DOHH2 (cell line): ENCODE measurements at regions not wholly inside any gene's neighbourhood (a gene's known extent, or its start where the extent isn't known, plus 50 kb on each side); places are given as distances from the start of the nearest gene placed in this dataset.

ENCODE experiments used
- EZH2phosphoT487 ChIP-seq: fragments of 200-600 bp; sonication (generic); IDR thresholded peaks from 2 replicates; pipeline ENCODE4 v1.6.1; 2017; ENCODE audit warnings: borderline replicate concordance, mild to moderate bottlenecking, antibody characterized with exemption, low read length, moderate library complexity, mixed read lengths
- TF ChIP-seq, protein P1 (sequence below): fragments of 200-600 bp; sonication (generic); IDR thresholded peaks from one replicate; pipeline ENCODE4 v1.5.1; 2014; ENCODE audit warnings: antibody characterized with exemption, mild to moderate bottlenecking, low read depth, low read length; ENCODE audit not compliant: poor library complexity, severe bottlenecking

DNA sequence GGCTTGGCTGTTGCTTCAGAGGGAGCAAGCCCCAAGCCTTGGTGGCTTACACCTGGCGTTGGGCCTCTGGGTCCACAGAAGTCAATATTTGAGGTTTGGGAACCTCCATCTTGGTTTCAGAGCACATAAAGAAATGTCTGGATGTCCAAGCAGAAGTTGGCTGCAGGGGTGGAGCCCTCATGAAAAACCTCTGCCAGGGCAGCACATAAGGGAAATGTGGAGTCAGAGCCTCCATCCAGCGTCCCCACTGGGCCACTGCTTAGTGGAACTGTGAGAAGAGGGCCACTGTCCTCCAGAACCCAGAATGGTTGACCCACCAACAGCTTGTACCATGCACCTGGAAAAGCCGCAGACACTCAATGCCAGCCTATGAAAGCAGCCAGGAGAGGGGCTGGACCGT, 573.5 kb upstream of the ZWINT start:
- TF ChIP-seq, protein P1, sequence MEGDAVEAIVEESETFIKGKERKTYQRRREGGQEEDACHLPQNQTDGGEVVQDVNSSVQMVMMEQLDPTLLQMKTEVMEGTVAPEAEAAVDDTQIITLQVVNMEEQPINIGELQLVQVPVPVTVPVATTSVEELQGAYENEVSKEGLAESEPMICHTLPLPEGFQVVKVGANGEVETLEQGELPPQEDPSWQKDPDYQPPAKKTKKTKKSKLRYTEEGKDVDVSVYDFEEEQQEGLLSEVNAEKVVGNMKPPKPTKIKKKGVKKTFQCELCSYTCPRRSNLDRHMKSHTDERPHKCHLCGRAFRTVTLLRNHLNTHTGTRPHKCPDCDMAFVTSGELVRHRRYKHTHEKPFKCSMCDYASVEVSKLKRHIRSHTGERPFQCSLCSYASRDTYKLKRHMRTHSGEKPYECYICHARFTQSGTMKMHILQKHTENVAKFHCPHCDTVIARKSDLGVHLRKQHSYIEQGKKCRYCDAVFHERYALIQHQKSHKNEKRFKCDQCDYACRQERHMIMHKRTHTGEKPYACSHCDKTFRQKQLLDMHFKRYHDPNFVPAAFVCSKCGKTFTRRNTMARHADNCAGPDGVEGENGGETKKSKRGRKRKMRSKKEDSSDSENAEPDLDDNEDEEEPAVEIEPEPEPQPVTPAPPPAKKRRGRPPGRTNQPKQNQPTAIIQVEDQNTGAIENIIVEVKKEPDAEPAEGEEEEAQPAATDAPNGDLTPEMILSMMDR = no peak
- no peak for TF ChIP-seq EZH2phosphoT487
